Spleen (tissue), 11 donors: ENCODE measurements at regions not wholly inside any gene's neighbourhood (a gene's known extent, or its start where the extent isn't known, plus 50 kb on each side); places are given as distances from the start of the nearest gene placed in this dataset.

Source experiments
- DNase-seq: peaks from one replicate; pipeline ENCODE4 v3.0.0-alpha.2; 2020
- H3K27ac ChIP-seq, 8 donors: fragments of 200-600 bp; sonication (generic) in 7 of 8; 1 replicate in 4 of 8; 2 replicates in 4 of 8; pipeline versions ENCODE4 v1.5.0 to v1.8.0; 2016 to 2021; ENCODE audit warnings: inconsistent platforms in 4 of 8, mild to moderate bottlenecking in 4 of 8, moderate library complexity in 1 of 8
- H3K27me3 ChIP-seq, 7 donors: fragments of 200-600 bp; sonication (generic) in 6 of 7; replicated peaks in 1 of 7; 1 replicate in 4 of 7; 2 replicates in 3 of 7; pipeline versions ENCODE4 v1.5.0 to v1.8.0; 2016 to 2021; ENCODE audit warnings: inconsistent platforms in 3 of 7, mild to moderate bottlenecking in 1 of 7
- H3K36me3 ChIP-seq, 6 donors: fragments of 200-600 bp; sonication (generic) in 5 of 6; 1 replicate in 4 of 6; 2 replicates in 2 of 6; pipeline versions ENCODE4 v1.5.0 to v1.8.0; 2016 to 2021; ENCODE audit warnings: inconsistent platforms in 2 of 6
- H3K4me1 ChIP-seq, 6 donors: fragments of 200-600 bp; sonication (generic) in 5 of 6; 1 replicate in 3 of 6; 2 replicates in 3 of 6; pipeline versions ENCODE4 v1.5.0 to v1.8.0; 2016 to 2021; ENCODE audit warnings: inconsistent platforms in 3 of 6
- H3K4me3 ChIP-seq, 8 donors: fragments of 200-600 bp; sonication (generic) in 7 of 8; 1 replicate in 4 of 8; 2 replicates in 4 of 8; pipeline versions ENCODE4 v1.5.0 to v1.8.0; 2016 to 2021; ENCODE audit warnings: inconsistent platforms in 4 of 8, mild to moderate bottlenecking in 4 of 8, moderate library complexity in 2 of 8
- H3K9me3 ChIP-seq, 8 donors: fragments of 200-600 bp; sonication (generic) in 7 of 8; 1 replicate in 4 of 8; 2 replicates in 4 of 8; pipeline versions ENCODE4 v1.5.0 to v1.8.0; 2016 to 2021; ENCODE audit warnings: inconsistent platforms in 4 of 8
- CTCF ChIP-seq, 11 experiments: fragments of 200-600 bp in 7 of 11; fragments of 450-650 bp in 4 of 11; sonication (generic) in 4 of 11; IDR thresholded peaks in 8 of 11; conservative IDR thresholded peaks in 3 of 11; 1 replicate in 7 of 11; 2 replicates in 4 of 11; pipeline versions ENCODE4 v1.4.0 to v1.8.0; 2016 to 2021; ENCODE audit warnings: antibody characterized with exemption in 11 of 11, inconsistent platforms in 4 of 11, mild to moderate bottlenecking in 1 of 11
- POLR2A ChIP-seq, 3 donors: fragments of 450-650 bp; IDR thresholded peaks; one replicate each; pipeline ENCODE4 v1.5.1; 2017; ENCODE audit warnings: antibody characterized with exemption in 3 of 3, mild to moderate bottlenecking in 1 of 3
- POLR2AphosphoS5 ChIP-seq, 3 donors: sonication (generic); formaldehyde crosslinking; IDR thresholded peaks; one replicate each; pipeline ENCODE4 v1.5.1; 2017; ENCODE audit warnings: antibody characterized with exemption in 3 of 3
- WGBS, 5 donors: extraction: QIAGEN DNeasy Blood & Tissue Kit in 3 of 5; methylation state at CpG; one replicate each; pipeline versions ENCODE4 v1.1.5 to v1.1.7; 2013 to 2018; 5-methylcytosine and 5-hydroxymethylcytosine counted together
- intact Hi-C: fragments of 100-400 bp; cut with DNase I; formaldehyde crosslinking; loops from one replicate; pipeline ENCODE4 v1.15.0; 2023; ENCODE audit warnings: low total_unique reads
- donor health status: healthy with polysubstance abuse.
- donor health status: DM: no; HTN: no; CAD: no; lungs with moderate emphysema.
- donor health status: DM: no; HTN: no; CAD: no.
- donor health status: Bipolar disorder and iron deficiency.
- donor health status: healthy.
- donor health status: DM: no; HTN: no; CAD: no.
- donor health status: DM: yes; HTN: yes; CAD: no.

- intact Hi-C loops: no loop called here
- TF ChIP-seq POLR2A (IDR thresholded peaks at IDR 0.05): no peak
- no peak for TF ChIP-seq CTCF (IDR thresholded peaks at IDR 0.05 in 8 of 11, conservative IDR thresholded peaks at IDR 0.05 in 3 of 11)
- no peak for TF ChIP-seq POLR2AphosphoS5 (IDR thresholded peaks at IDR 0.05)
- no peaks in the 10 kb centered on the region for H3K36me3 ChIP-seq
- H3K27ac ChIP-seq: no peak overlapping the region
- H3K27me3 ChIP-seq: no peaks in the 10 kb centered on the region
- 79 to 87% (median 84%) methylated on average over 5 of the region's 5 CpGs for WGBS, 5 donors
- H3K4me3 ChIP-seq: no peak overlapping the region
- H3K9me3 ChIP-seq: peaks cover 0 to 37% (median 12%) of the 10 kb centered on the region in 8 donors
- no peak for DNase-seq
- H3K4me1 ChIP-seq: no peaks in the 10 kb centered on the region
Observed at GRCh38 chr4:60173718-60174117, 1026.4 kb upstream of the ADGRL3 start.

GRCh38 chr4:60175241-60175640, 1024.9 kb upstream of the ADGRL3 start:
- peaks cover 0 to 37% (median 12%) of the 10 kb centered on the region in 8 donors for H3K9me3 ChIP-seq
- H3K36me3 ChIP-seq: no peaks in the 10 kb centered on the region
- no peak overlapping the region for H3K27ac ChIP-seq
- 55 to 73% (median 64%) methylated on average over 1 of the region's 1 CpG for WGBS, 5 donors
- no peak for DNase-seq
- intact Hi-C loops: no loop called here
- H3K27me3 ChIP-seq: no peaks in the 10 kb centered on the region
- H3K4me3 ChIP-seq: no peak overlapping the region
- TF ChIP-seq POLR2A (IDR thresholded peaks at IDR 0.05) (no peak), POLR2AphosphoS5 (IDR thresholded peaks at IDR 0.05) (no peak), CTCF (IDR thresholded peaks at IDR 0.05 in 8 of 11, conservative IDR thresholded peaks at IDR 0.05 in 3 of 11) (no peak)
- no peaks in the 10 kb centered on the region for H3K4me1 ChIP-seq

GRCh38 chr4:60187428-60187827, 1012.7 kb upstream of the ADGRL3 start:
- Histone ChIP-seq H3K9me3 (peaks cover 0 to 33% (median 17%) of the 10 kb centered on the region in 8 donors), H3K4me1 (no peaks in the 10 kb centered on the region), H3K27ac (no peak overlapping the region), H3K4me3 (no peak overlapping the region), H3K36me3 (no peaks in the 10 kb centered on the region), H3K27me3 (no peaks in the 10 kb centered on the region)
- no peak for DNase-seq
- intact Hi-C loops: no loop called here
- no peak for TF ChIP-seq POLR2A (IDR thresholded peaks at IDR 0.05)
- no peak for TF ChIP-seq POLR2AphosphoS5 (IDR thresholded peaks at IDR 0.05)
- TF ChIP-seq CTCF (IDR thresholded peaks at IDR 0.05 in 8 of 11, conservative IDR thresholded peaks at IDR 0.05 in 3 of 11): no peak
- WGBS, 5 donors: 88 to 96% (median 93%) methylated on average over 3 of the region's 3 CpGs

GRCh38 chr4:60189286-60189685, 1010.8 kb upstream of the ADGRL3 start:
- DNase-seq: no peak
- 82 to 91% (median 86%) methylated on average over 5 of the region's 5 CpGs for WGBS, 5 donors
- no peaks in the 10 kb centered on the region for H3K4me1 ChIP-seq
- intact Hi-C loops: no loop called here
- H3K27me3 ChIP-seq: no peaks in the 10 kb centered on the region
- no peaks in the 10 kb centered on the region for H3K36me3 ChIP-seq
- no peak overlapping the region for H3K27ac ChIP-seq
- H3K9me3 ChIP-seq: peaks cover 0 to 36% (median 18%) of the 10 kb centered on the region in 8 donors
- H3K4me3 ChIP-seq: no peak overlapping the region
- TF ChIP-seq CTCF (IDR thresholded peaks at IDR 0.05 in 8 of 11, conservative IDR thresholded peaks at IDR 0.05 in 3 of 11) (no peak), POLR2A (IDR thresholded peaks at IDR 0.05) (no peak), POLR2AphosphoS5 (IDR thresholded peaks at IDR 0.05) (no peak)
